HG02970 (cell line): ENCODE measurements at regions not wholly inside any gene's neighbourhood (a gene's known extent, or its start where the extent isn't known, plus 50 kb on each side); places are given as distances from the start of the nearest gene placed in this dataset.
"Not testable (repeated sequence)": the region's sequence is repeated elsewhere in the genome, so short reads cannot be mapped to it uniquely, and the experiment has no call there.

ENCODE experiments used
- ATAC-seq: cut with Tn5 transposase; IDR thresholded peaks from one replicate; pipeline ENCODE4 v1.9.1; 2021; ENCODE audit warnings: mild to moderate bottlenecking, moderate library complexity, moderate number of reproducible peaks; ENCODE audit not compliant: unreplicated experiment, low FRiP score

DNA sequence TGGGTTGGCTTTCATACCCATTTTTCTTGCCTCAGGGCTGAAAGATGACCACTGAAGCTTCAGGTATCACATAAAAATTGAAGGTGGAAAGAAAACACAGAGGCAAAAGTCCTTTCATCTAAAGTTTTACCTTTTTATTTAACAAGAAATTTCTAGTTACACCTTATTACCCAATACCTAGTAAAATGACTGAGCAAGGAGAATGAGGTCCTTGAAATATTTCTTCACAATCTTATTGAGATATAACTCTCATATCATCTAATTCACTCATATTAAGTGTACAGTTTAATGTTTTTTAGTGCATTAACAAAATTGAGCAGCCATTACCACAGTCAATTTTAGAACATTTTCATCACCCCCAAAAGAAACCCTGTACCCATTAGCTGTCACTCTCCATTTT lies 112.9 kb upstream of the ADTRP start:
- no peak for ATAC-seq

DNA sequence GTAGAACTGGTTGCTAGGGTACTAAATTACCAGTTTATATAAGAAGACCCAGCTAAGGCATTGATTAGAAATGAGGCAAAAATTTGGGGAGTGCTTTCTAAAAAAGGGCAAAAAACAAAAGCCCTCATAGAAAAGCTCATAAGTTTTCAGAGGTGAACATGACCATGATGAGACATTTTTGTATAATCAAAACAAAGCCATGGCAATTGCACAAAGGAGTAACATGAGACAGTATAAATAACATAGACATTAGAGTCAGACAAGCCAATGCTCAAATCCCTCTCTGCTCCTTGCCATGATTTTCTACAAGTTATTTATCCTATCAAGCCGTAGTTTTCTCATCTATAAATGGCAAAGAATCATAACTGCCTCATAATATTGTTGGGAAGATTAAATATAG lies 112.2 kb upstream of the ADTRP start:
- ATAC-seq = no peak

DNA sequence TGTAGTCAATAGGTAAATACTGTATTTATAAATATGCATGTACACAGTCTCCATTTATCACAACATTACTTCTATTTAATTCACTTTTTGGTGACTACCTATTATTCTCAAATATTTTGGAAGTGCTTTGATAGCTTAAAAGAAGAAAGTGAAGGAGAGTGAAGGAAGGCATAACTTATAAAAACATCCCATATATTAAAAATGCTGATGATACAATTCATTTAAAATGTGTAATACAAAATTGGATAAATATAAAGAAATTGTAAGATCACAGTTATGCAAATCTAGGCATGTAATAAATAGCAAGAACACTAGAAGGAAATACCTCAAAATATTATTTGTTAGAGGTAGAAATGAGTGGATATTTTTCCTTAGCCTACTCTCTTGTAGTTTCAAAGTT lies 111.6 kb upstream of the ADTRP start:
- ATAC-seq = no peak

DNA sequence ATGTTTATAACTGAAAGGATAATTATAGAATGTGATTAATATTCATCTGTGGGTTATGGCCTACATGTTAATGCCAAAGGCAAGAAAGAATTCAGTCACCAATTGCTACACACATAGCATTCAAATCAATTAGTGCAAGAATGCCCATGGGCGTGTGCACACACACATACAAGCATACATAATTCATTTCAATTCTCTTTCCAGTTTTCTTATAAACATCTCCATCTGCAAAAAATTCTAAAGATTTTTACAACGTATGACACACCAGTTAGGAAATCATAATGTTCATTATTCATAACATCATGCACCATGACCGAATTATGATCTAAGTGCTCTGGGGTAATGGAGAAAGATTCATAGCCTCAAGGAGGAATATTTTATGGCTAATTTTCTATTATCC lies 111.0 kb upstream of the ADTRP start:
- no peak for ATAC-seq

DNA sequence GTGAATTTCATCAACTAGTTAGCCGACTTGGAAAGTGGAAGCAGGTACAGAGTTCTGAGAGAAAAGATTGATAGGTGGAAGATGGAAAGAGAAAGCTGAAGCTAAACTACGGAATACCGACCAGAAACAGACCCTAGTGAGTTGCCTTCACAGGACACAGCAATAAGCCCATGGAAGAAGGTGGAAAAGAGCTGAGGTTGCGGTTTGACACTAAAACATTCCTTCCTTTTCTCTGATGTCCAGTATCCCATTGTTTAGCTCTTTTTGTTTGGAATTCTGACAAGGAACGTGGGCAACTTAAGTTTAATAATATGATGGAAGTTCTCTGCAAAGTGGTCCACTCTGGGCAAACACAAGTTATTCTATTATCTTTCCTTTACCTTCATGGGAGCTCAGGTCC lies 110.1 kb upstream of the ADTRP start:
- ATAC-seq = no peak

DNA sequence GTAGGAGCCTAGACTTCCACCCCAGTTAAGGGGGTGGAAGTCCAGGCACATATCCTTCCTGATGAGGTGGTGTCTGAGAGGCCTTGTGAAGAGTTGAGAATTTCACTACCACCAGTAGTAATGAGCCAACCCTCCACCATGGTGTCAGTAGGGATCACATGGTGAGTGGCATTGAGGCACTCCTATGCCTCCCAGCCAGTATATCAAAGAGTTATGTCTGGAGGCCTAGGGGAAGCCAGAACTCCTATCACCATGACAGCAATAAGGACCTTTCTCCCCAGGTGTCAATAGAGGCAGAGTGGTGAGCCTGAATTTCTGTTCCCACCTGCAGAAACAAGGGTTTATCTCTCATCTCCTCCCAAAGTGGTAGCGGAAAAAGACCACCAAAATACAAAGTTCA lies 106.6 kb upstream of the ADTRP start:
- ATAC-seq = no peak

DNA sequence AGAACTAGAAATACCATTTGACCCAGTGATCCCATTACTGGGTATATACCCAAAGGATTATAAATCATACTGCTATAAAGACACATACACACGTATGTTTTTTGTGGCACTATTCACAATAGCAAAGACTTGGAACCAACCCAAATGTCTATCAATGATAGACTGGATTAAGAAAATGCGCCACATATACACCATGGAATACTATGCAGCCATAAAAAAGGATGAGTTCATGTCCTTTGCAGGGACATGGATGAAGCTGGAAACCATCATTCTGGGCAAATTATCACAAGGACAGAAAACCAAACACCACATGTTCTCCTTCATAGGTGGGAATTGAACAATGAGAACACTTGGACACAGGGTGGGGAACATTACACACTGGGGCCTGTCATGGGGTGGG lies 104.9 kb upstream of the ADTRP start:
- not testable (repeated sequence) for ATAC-seq

DNA sequence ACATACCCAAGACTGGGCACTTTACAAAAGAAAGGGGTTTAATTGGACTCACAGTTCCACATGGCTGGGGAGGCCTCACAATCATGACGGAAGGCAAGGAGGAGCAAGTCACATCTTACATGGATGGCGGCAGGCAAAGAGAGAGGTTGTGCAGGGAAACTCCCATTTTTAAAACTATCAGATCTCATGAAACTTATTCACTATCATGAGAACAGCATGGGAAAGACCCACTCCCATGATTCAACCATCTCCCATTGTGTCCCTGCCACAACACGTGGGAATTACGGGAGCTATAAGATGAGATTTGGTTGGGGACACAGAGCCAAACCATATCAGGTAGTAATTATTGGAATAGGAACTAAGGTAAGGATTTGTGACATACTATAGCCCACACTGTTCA lies 101.6 kb upstream of the ADTRP start:
- ATAC-seq = not testable (repeated sequence)

DNA sequence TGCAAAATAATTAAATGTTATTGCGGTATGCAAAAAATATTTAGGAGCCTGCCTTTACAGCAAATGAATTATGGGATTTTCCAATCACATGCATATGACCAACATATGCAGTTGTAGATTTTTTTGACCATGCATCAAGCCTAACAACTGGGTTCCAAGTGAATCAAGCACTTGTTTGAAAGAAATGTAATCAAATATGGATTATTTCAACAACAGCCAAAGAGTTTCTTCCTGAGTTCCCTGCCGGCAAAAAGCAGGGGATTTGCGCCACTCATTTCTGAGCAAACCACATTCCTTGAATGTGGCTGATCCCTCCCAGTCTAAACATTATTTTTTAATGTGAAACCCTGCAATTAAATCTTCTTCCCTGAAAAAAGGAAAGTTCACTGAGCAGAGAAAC lies 100.1 kb upstream of the ADTRP start:
- no peak for ATAC-seq

DNA sequence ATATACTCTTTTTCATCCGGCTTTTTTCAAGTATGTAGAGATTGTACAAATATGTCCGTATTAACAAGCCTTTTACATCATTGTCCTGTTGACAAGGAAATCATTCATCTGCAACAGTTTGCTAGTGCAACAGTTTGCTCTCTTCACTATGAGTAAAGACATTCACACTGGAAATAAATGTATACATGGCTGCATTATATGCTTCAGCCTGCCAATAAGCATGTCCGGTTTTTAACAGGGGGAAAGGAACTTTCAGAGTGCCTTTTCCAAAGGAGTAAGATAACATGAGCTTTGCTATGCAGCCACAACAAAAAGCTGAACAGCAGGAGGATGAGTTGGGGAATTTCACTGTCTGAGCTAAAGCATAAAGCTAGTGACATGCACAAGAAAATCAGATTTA lies 99.4 kb upstream of the ADTRP start:
- ATAC-seq = no peak

DNA sequence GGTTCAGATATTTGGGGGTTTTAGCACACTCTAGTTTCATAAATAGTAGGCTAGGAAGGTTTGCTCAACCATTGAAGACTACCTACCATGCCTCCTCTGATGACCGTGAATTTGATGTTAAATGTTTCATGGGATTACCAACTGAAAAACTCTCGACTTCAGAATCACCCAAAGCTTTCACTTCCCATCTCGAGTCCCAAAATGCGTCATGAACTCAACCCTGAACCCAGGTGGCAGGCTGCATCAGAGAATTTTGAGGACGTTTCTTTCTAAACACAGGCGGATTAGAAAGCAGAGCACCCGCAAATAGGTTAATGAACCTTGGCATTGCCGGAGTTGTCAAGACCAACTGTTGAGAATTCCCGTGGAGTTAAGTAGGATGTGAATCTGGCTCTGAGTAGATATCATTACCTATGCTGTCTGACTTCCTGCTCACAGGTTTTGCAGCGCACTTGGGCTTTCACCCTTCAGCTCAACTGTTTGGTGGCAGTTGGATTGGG lies 98.4 kb upstream of the ADTRP start:
- ATAC-seq = no peak

DNA sequence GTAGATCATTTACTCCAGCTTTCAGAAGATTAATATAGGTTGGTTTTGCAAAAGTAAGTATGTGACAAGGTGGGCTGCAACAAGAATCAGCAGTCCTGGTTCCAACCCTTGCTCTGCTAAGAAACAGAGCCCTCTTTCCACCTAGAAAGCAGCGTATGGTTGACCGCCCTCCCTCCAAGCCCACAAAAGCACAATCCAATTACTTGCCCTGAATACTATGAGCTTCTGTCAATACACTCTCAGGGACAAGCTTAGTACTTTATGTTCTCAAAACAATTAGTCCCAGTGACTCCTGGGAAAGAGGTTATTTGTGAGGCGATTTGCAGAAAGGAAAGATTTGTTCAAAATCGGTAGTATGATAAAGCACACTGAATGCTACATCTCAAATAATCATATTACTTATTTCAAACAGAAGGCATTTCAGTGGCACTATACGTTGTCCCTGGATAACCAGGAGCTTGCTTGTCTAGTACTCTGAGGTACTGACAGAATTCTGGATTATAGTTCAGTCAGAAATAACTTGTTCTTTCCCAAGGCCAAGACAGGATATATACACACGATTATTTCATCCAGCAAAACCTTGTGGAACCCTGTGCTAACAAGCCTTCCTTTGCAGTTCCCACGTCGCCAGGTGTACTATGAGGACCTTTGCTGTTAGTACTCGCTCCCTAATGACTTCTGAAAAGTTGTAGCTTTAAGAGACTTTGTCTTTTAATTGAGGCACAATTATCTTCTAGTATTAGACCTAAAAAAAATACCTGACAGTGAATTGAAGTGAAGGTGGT lies 96.9 kb upstream of the ADTRP start:
- ATAC-seq = no peak

DNA sequence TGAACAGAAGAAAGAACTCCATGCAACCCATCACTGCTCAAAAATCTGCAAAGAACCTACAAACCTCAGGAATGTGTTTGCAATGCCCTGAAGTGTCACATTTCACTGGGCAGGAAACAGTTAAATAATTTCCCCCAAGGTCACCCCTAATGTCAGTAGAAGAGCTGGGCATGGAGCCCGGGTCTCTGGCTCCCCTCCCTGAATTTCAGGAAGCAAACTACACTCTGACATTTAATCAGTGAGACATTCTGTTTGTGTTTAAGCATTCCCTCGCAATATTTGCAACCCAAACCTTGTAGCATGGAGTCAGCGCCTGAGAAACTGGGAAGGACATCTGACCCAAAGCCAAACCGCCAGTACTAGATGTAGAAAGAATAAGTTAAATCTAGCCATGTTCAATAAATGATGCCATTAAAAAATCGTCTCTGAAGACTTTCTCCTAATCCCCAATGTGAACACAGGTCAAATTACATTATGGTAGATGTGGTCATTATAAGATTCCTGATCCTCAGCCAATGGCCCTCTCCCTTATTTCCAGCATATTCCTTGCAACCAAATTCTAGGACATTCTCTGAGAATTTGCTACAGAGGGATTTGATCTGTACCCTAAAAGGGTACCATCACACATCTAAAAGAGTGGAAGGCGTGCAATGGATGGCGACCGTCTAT lies 91.2 kb upstream of the ADTRP start:
- ATAC-seq = no peak

DNA sequence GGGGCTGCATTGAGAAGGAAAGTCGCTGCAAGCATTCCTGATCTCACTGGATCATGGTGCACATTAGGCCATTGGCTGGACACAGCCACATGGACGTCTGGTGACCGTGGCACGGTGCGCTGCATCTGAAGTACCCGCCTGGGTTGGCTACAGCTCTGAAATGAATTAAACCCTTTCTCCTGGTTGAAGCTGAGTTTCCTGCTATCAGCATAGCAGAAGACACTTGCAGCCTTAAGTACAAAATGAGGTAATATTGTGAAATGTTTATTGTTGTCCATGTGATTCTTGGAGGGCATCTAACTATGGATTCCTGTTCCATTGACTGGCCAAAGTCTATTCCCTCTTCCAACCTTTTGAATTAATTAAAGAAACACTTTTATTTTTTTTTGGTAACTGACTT lies 89.8 kb upstream of the ADTRP start:
- ATAC-seq = no peak

DNA sequence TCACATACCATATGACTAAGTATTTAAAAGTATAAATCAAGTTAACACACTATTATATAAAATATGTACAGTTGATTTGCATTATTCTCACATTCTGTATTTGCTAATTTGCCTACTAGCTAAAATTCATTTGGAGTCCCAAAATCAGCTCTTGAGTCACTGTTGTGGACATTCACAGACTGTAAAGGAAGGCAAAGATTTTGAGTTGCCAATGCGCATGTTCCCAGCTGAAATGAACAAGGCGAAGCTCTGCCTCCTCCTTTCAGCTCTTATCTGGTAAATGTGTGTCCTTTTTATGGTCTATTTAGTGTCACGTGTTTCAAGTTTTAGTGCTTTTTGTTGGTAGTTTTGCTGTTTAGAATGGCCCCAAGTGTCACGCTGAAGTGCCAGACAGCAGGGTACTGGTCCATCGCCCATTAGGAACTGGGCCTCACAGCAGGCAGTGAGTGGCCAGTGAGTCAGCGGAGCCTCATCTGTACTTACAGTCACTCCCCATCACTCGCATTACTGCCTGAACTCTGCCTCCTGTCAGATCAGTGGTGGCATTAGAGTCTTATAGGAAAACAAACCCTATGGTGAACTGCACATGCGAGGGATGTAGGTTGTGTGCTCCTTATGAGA lies 87.2 kb upstream of the ADTRP start:
- no peak for ATAC-seq

DNA sequence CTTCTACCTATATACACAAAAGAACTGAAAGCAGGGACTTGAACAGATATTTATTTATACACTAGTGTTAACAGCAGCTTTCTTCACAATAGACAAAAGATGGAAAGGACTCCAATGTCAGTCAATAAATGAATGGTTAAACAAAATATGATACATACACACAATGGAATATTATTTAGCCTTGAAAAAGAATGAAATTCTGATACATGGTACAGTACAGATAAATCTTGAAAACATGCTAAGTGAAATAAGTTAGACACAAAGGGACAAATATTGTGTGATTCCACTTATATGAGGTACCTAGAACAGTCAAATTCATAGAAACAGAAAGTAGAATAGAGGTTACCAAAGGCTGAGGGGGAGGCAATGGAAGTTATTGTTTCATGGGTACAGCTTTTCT lies 79.8 kb upstream of the ADTRP start:
- ATAC-seq = no peak

DNA sequence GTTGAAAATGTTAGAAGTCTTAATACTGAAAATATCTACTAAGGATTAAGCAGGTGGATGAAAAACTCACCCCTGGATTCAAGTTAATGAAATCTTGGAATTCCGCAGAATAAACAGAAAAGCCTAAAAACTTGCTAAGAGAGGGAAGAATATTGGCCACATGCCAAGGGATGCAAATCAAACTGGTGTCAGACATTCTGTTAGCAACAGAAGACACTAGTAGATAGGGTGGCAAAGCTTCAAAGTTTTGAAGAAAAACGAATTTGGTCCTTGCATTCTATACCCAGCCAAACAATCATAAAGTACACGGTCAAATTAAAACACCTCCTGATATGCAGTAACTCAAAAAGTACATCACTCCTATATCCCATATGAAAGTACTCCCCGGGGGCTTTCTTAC lies 77.1 kb upstream of the ADTRP start:
- ATAC-seq = no peak

DNA sequence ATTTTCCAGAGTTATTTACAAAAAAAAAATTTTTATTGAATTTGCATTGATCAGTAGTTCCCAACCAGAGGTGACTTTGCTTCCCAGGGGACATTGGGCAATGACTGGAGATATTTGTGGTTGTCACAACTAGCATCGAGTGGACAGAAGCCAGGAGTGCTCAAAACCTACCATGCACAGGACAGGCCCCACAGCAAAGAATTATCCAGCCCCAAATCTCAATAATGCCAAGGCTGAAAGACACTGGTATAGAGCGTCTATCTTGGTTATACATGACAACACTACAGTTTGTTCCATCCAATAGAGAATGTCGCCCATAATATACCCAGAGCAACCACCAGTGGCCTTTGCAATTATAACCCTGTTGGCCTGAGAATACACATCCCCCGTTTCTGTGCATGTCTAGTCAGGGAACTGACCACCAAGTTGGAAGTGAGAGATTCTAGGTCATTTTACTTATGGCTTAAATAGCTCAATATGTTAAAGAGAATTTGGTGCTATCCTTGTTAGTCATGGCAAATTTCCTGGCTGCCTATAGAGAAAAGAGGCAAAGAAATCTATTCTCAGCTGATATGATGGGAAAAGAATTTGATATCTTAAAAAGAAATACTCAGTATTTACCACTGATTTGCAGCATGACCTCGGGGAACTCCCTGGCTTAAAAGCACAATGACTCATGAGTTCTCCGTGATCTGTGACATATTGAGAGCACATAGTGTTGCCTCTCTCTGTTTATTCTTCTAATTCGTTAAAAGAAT lies 76.0 kb upstream of the ADTRP start:
- no peak for ATAC-seq

DNA sequence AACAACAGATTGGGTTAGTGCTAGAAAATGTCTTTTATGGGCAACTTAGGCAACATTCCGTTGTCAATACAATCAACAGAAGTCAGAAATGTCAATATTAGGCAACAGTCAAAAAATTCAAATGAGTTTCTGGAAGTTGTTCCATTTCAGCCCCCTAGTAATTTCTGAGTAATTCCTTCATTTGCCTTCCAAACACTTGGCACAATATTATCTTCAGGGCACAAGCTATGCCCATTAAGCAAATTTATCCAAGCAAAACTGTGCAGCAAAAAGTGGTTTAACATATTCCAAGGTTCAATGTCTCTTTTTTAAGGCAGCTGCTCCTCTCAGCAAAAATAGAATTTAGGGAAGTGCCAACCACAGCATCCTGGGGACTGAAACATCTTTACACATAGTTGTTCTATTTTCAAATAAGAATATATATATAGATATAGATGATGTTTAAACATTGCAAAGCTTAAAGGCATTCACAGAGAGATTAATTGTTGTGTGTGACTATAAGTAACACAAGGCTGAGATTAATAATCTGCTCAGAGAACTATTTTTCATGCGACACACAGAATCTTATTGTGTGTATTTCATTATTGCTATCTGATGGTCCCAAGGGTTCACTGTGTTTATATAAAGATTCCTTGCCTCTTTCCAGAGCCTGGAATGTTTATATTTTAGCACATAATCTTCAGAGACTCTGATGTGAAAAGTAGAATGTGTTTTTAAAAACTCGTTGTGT lies 75.2 kb upstream of the ADTRP start:
- ATAC-seq = no peak

DNA sequence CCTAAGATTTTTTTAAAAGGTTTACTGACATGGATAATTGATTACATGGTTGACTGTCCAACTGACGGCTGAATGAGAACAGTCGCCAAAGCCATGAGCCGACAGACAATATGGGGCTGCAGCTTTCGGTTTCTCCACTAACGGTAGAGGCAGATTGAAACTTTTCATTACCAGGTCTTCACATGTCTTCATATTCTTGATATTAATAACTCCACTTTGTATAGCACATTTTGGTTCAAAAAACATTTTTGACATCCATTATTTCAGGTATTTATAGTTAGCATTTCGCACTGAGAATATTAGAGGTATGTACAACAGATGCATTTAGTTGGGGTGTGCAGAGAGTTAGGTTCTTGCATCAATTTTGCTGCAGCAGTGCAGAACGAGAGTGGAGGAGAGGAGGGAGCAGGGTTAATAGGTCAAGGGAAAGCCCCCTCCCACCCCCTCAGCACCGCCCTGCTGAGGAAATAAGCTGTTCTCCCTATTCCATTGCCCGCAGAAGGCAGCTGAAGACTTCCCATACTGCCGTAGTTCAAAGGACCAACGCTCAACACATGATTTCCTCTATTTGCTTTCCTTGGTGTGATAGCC lies 73.6 kb upstream of the ADTRP start:
- no peak for ATAC-seq
